ENCODE measurements at regions not wholly inside any gene's neighbourhood (a gene's known extent, or its start where the extent isn't known, plus 50 kb on each side); places are given as distances from the start of the nearest gene placed in this dataset.

GRCh38 chr2:128702616-128703015 lies 383.9 kb upstream of the HS6ST1 start:
- Histone ChIP-seq H2AFZ (ENCODE audit: low read depth) (no peak overlapping the region), H3K4me1 (ENCODE audit: control insufficient read depth in 1 of 2, insufficient read depth in 2 of 2, low read depth in 1 of 2, low read length in 1 of 2) (no peaks in the 10 kb centered on the region), H3K9me2 (no peaks in the 10 kb centered on the region), H3K9ac (no peak overlapping the region), H3K4me2 (no peak overlapping the region), H3F3A (replicated peaks; ENCODE audit: insufficient read depth) (no peaks in the 10 kb centered on the region), H3K27ac (ENCODE audit: low read depth in 2 of 2, low read length in 1 of 2) (no peak overlapping the region), H3K79me2 (ENCODE audit: insufficient read depth) (no peaks in the 10 kb centered on the region), H3K36me3 (replicated peaks in 1 of 2; ENCODE audit: control insufficient read depth in 1 of 2, insufficient read depth in 2 of 2, low read length in 1 of 2) (no peaks in the 10 kb centered on the region), H3K27me3 (ENCODE audit: insufficient read depth) (no peaks in the 10 kb centered on the region), H3K9me3 (no peaks in the 10 kb centered on the region), H3K4me3 (ENCODE audit: low read depth in 2 of 2, low read length in 1 of 2) (no peak overlapping the region), H4K20me1 (ENCODE audit: insufficient read depth) (no peaks in the 10 kb centered on the region)
- no peak for TF ChIP-seq REST (IDR thresholded peaks at IDR 0.05; ENCODE audit: low read depth, low read length)
- no peak for TF ChIP-seq PBX3 (IDR thresholded peaks at IDR 0.05)
- TF ChIP-seq FOXM1 (IDR thresholded peaks at IDR 0.05; ENCODE audit: low read depth): no peak
- TF ChIP-seq CHD2 (IDR thresholded peaks at IDR 0.05; ENCODE audit: low read length, partially characterized antibody): no peak
- TF ChIP-seq RFX5 (IDR thresholded peaks at IDR 0.05; ENCODE audit: low read length): no peak
- no peak for TF ChIP-seq MEF2A (IDR thresholded peaks at IDR 0.05; ENCODE audit: borderline replicate concordance, low read depth)
- TF ChIP-seq GABPA (IDR thresholded peaks at IDR 0.05; ENCODE audit: low read depth): no peak
- no peak for DNase-seq
- POLR2A ChIA-PET: no interaction called here
- WGBS (ENCODE audit: low lambda C conversion rate): 38% methylated on average over 1 of the region's 1 CpG
- CTCF ChIA-PET: interaction anchor here (1.2 kb wide), 1 partner anchor 31 kb away, joined by 3 read pairs; no protein-coding TSS in a partner anchor

- Histone ChIP-seq H3K9me3 (no peaks in the 10 kb centered on the region), H4K20me1 (ENCODE audit: insufficient read depth) (no peaks in the 10 kb centered on the region), H3K36me3 (replicated peaks in 1 of 2; ENCODE audit: control insufficient read depth in 1 of 2, insufficient read depth in 2 of 2, low read length in 1 of 2) (no peaks in the 10 kb centered on the region), H3K9me2 (no peaks in the 10 kb centered on the region), H3F3A (replicated peaks; ENCODE audit: insufficient read depth) (no peaks in the 10 kb centered on the region), H3K79me2 (ENCODE audit: insufficient read depth) (no peaks in the 10 kb centered on the region), H3K27me3 (ENCODE audit: insufficient read depth) (no peaks in the 10 kb centered on the region), H3K4me3 (ENCODE audit: low read depth in 2 of 2, low read length in 1 of 2) (no peak overlapping the region), H2AFZ (ENCODE audit: low read depth) (no peak overlapping the region), H3K4me2 (no peak overlapping the region), H3K27ac (ENCODE audit: low read depth in 2 of 2, low read length in 1 of 2) (no peak overlapping the region), H3K4me1 (ENCODE audit: control insufficient read depth in 1 of 2, insufficient read depth in 2 of 2, low read depth in 1 of 2, low read length in 1 of 2) (no peaks in the 10 kb centered on the region), H3K9ac (no peak overlapping the region)
- DNase-seq: no peak
- ChIA-PET CTCF (interaction anchor here (1.3 kb wide), 1 partner anchor 29 kb away, joined by 3 read pairs; no protein-coding TSS in a partner anchor), POLR2A (no interaction called here)
- no peak for TF ChIP-seq FOXJ3 (CRISPR knock-in tag; IDR thresholded peaks at IDR 0.05)
- no peak for TF ChIP-seq MAX (IDR thresholded peaks at IDR 0.05; ENCODE audit: low read depth)
- TF ChIP-seq GABPA (IDR thresholded peaks at IDR 0.05; ENCODE audit: low read depth): no peak
- TF ChIP-seq EZH2phosphoT487 (IDR thresholded peaks at IDR 0.05; ENCODE audit: borderline replicate concordance, low read depth): no peak
- TF ChIP-seq JUND (IDR thresholded peaks at IDR 0.05): no peak
- TF ChIP-seq CHD2 (IDR thresholded peaks at IDR 0.05; ENCODE audit: low read length, partially characterized antibody): no peak
- TF ChIP-seq NRF1 (IDR thresholded peaks at IDR 0.05; ENCODE audit: low read depth, low read length): no peak
- no peak for TF ChIP-seq YY1 (IDR thresholded peaks at IDR 0.05; ENCODE audit: low read depth)
- no peak for TF ChIP-seq RAD21 (IDR thresholded peaks at IDR 0.05; ENCODE audit: low read length)
- no peak for TF ChIP-seq RCOR1 (IDR thresholded peaks at IDR 0.05; ENCODE audit: low read length)
- no peak for TF ChIP-seq TEAD4 (IDR thresholded peaks at IDR 0.05; ENCODE audit: borderline replicate concordance, insufficient read depth)
- no peak for TF ChIP-seq SIN3A (IDR thresholded peaks at IDR 0.05; ENCODE audit: borderline replicate concordance, low read depth, low read length)
- TF ChIP-seq NFIC (IDR thresholded peaks at IDR 0.05; ENCODE audit: borderline replicate concordance): no peak
These were observed 389.6 kb upstream of the HS6ST1 start for GRCh38 chr2:128708106-128708816.

Measured in SK-N-SH (cell line).